ENCODE measurements at regions not wholly inside any gene's neighbourhood (a gene's known extent, or its start where the extent isn't known, plus 50 kb on each side); places are given as distances from the start of the nearest gene placed in this dataset.

DNA sequence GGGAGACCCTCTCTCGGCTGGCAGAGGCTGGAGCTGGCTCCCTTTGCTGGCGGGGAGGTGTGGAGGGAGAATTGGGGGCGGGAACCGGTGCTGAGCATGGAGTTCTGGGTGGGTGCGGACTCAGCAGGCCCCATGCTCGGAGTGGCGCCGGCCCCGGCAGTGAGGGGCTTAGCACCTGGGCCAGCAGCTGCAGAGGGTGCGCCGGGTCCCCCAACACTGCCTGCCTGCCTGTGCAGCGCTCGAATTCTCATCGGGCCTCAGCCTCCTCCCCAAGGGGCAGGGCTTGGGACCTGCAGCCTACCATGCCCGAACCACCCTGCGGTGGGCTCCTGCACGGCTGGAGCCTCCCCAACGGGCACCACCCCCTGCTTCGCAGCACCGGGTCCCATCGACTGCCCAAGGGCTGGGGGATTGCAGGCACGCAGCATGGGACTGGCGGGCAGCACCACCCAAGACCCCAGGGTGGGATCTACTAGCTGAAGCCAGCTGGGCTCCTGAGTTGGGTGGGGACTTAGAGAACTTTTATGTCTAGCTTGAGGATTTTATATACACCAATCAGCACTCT is 129.8 kb downstream of the LRRC30 start:
- TF ChIP-seq, protein P1, sequence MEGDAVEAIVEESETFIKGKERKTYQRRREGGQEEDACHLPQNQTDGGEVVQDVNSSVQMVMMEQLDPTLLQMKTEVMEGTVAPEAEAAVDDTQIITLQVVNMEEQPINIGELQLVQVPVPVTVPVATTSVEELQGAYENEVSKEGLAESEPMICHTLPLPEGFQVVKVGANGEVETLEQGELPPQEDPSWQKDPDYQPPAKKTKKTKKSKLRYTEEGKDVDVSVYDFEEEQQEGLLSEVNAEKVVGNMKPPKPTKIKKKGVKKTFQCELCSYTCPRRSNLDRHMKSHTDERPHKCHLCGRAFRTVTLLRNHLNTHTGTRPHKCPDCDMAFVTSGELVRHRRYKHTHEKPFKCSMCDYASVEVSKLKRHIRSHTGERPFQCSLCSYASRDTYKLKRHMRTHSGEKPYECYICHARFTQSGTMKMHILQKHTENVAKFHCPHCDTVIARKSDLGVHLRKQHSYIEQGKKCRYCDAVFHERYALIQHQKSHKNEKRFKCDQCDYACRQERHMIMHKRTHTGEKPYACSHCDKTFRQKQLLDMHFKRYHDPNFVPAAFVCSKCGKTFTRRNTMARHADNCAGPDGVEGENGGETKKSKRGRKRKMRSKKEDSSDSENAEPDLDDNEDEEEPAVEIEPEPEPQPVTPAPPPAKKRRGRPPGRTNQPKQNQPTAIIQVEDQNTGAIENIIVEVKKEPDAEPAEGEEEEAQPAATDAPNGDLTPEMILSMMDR (IDR thresholded peaks at IDR 0.05; ENCODE audit: poor library complexity), result no peak
- TF ChIP-seq EZH2 (IDR thresholded peaks at IDR 0.05; ENCODE audit: borderline replicate concordance), result no peak

Measured in hepatocyte (in vitro differentiated cells).